ENCODE measurements at regions not wholly inside any gene's neighbourhood (a gene's known extent, or its start where the extent isn't known, plus 50 kb on each side); places are given as distances from the start of the nearest gene placed in this dataset.
A peak's percentile ranks its signal among the peaks of the same experiment; 100 is the strongest.

DNA sequence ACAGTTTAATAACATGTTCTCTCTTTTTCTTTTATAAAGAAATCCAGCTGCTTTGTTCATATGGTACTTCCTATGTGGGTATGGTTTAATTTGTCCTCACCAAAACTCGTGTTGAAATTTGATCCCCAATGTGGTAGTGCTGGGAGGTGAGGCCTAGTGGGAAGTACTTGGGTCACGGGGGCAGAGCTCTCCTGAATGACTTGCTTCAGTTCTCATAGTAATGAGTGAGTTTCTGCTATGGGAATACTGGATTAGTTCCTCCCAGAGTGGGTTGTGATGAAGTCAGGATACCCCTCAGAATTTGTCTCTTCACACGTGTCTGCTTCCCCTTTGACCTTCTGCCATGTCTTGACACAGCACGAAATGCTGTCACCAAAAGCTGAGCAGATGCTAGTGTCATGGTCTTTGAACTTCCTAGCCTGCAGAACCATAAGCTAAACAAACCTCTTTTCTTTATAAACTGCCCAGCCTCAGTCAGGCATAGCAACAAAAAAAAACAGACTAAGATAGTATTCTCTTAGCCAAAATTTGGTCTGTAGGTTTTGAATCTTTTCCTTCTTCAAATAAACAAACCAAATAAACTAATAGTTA, 87.8 kb upstream of the HS3ST5 start:
- H3K9ac ChIP-seq (ENCODE audit: low read length) = no peak overlapping the region
- no peaks in the 10 kb centered on the region for H3K79me2 ChIP-seq (ENCODE audit: low read length)
- H3K27me3 ChIP-seq (replicated peaks; ENCODE audit: insufficient read depth, low read length) = no peaks in the 10 kb centered on the region
- no peaks in the 10 kb centered on the region for H3K4me1 ChIP-seq (ENCODE audit: low read length)
- no peaks in the 10 kb centered on the region for H3K9me3 ChIP-seq (replicated peaks; ENCODE audit: insufficient read depth, low read length)
- H3K9me2 ChIP-seq (replicated peaks; ENCODE audit: insufficient read depth, low read length) = no peaks in the 10 kb centered on the region
- no peak overlapping the region for H2AFZ ChIP-seq (ENCODE audit: low read length)
- no peaks in the 10 kb centered on the region for H3K36me3 ChIP-seq (replicated peaks; ENCODE audit: insufficient read depth, low read length)
- no peaks in the 10 kb centered on the region for H3F3A ChIP-seq (ENCODE audit: insufficient read depth, low read length)
- no peak overlapping the region for H3K4me3 ChIP-seq (ENCODE audit: low read length)
- TF ChIP-seq EZH2 (optimal IDR thresholded peaks at IDR 0.05; ENCODE audit: low read depth, low read length) = no peak
- H3K27ac ChIP-seq (ENCODE audit: low read length) = no peak overlapping the region
- H3K4me2 ChIP-seq (ENCODE audit: low read depth, low read length) = no peak overlapping the region
- no peaks in the 10 kb centered on the region for H4K20me1 ChIP-seq (ENCODE audit: insufficient read depth, low read length)
- no peak for DNase-seq

DNA sequence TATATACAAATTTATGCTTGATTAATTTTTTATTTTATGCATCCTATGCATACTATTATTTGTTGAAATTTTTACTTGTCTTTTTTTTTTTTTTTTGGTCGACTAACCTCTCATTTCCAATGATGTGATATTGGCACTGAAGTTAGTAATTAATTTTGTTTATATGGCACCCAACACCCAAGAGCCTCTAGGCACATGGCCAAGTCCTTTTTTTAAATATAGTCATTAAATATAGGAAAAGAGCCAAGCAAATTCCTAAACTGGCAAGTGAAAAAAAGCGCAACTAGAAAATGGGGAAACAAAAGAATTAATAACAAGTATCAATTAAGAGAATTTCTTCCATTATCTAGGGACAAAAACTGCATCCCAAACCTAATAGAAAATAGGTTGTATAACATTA, 85.5 kb upstream of the HS3ST5 start:
- H3K9ac ChIP-seq (ENCODE audit: low read length) = no peak overlapping the region
- H3K27me3 ChIP-seq (replicated peaks; ENCODE audit: insufficient read depth, low read length) = no peaks in the 10 kb centered on the region
- H2AFZ ChIP-seq (ENCODE audit: low read length) = no peak overlapping the region
- H3K4me2 ChIP-seq (ENCODE audit: low read depth, low read length) = no peak overlapping the region
- no peaks in the 10 kb centered on the region for H3K36me3 ChIP-seq (replicated peaks; ENCODE audit: insufficient read depth, low read length)
- no peak overlapping the region for H3K4me3 ChIP-seq (ENCODE audit: low read length)
- no peaks in the 10 kb centered on the region for H3F3A ChIP-seq (ENCODE audit: insufficient read depth, low read length)
- no peaks in the 10 kb centered on the region for H3K9me3 ChIP-seq (replicated peaks; ENCODE audit: insufficient read depth, low read length)
- H3K9me2 ChIP-seq (replicated peaks; ENCODE audit: insufficient read depth, low read length) = no peaks in the 10 kb centered on the region
- H4K20me1 ChIP-seq (ENCODE audit: insufficient read depth, low read length) = no peaks in the 10 kb centered on the region
- DNase-seq = no peak
- H3K4me1 ChIP-seq (ENCODE audit: low read length) = no peaks in the 10 kb centered on the region
- TF ChIP-seq, protein P1, sequence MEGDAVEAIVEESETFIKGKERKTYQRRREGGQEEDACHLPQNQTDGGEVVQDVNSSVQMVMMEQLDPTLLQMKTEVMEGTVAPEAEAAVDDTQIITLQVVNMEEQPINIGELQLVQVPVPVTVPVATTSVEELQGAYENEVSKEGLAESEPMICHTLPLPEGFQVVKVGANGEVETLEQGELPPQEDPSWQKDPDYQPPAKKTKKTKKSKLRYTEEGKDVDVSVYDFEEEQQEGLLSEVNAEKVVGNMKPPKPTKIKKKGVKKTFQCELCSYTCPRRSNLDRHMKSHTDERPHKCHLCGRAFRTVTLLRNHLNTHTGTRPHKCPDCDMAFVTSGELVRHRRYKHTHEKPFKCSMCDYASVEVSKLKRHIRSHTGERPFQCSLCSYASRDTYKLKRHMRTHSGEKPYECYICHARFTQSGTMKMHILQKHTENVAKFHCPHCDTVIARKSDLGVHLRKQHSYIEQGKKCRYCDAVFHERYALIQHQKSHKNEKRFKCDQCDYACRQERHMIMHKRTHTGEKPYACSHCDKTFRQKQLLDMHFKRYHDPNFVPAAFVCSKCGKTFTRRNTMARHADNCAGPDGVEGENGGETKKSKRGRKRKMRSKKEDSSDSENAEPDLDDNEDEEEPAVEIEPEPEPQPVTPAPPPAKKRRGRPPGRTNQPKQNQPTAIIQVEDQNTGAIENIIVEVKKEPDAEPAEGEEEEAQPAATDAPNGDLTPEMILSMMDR (IDR thresholded peaks at IDR 0.05; ENCODE audit: low read length) = no peak
- no peak for TF ChIP-seq EZH2phosphoT487 (IDR thresholded peaks at IDR 0.05; ENCODE audit: low read length)
- TF ChIP-seq EZH2 (optimal IDR thresholded peaks at IDR 0.05; ENCODE audit: low read depth, low read length) = no peak
- H3K27ac ChIP-seq (ENCODE audit: low read length) = no peak overlapping the region
- H3K79me2 ChIP-seq (ENCODE audit: low read length) = no peaks in the 10 kb centered on the region

DNA sequence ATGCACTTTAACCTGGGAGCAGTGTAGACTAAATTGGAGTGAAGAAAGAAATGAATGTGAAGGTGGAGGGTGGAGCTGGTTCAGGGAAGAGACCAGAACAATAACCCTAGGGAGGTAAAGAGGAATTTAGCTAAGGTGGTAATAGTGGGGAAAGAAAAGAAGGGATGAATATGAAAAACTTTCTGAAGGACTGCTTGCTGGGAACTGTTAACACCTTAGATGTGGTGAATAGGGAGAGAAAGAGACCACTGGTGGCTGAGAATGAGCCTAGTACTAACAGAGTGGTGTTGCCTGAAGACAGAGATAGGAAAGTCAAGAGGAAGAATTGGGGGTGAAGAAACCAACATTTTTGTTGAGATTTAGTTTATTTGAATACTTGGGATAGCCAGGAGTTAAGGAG, 78.4 kb upstream of the HS3ST5 start:
- no peaks in the 10 kb centered on the region for H3K27me3 ChIP-seq (replicated peaks; ENCODE audit: insufficient read depth, low read length)
- H3K4me1 ChIP-seq (ENCODE audit: low read length) = 0 out of 2 replicates have a peak, but pooled peaks cover 6% of the 10 kb centered on the region
- no peak overlapping the region for H3K4me2 ChIP-seq (ENCODE audit: low read depth, low read length)
- H3K36me3 ChIP-seq (replicated peaks; ENCODE audit: insufficient read depth, low read length) = no peaks in the 10 kb centered on the region
- no peak overlapping the region for H2AFZ ChIP-seq (ENCODE audit: low read length)
- no peaks in the 10 kb centered on the region for H3K79me2 ChIP-seq (ENCODE audit: low read length)
- H4K20me1 ChIP-seq (ENCODE audit: insufficient read depth, low read length) = no peaks in the 10 kb centered on the region
- TF ChIP-seq, protein P1 (IDR thresholded peaks at IDR 0.05; ENCODE audit: low read length) = no peak
- TF ChIP-seq EZH2 (optimal IDR thresholded peaks at IDR 0.05; ENCODE audit: low read depth, low read length) = no peak
- no peak for TF ChIP-seq EZH2phosphoT487 (IDR thresholded peaks at IDR 0.05; ENCODE audit: low read length)
- no peaks in the 10 kb centered on the region for H3F3A ChIP-seq (ENCODE audit: insufficient read depth, low read length)
- H3K4me3 ChIP-seq (ENCODE audit: low read length) = no peak overlapping the region
- H3K9me3 ChIP-seq (replicated peaks; ENCODE audit: insufficient read depth, low read length) = no peaks in the 10 kb centered on the region
- no peak overlapping the region for H3K27ac ChIP-seq (ENCODE audit: low read length)
- H3K9ac ChIP-seq (ENCODE audit: low read length) = no peak overlapping the region
- H3K9me2 ChIP-seq (replicated peaks; ENCODE audit: insufficient read depth, low read length) = no peaks in the 10 kb centered on the region
- no peak for DNase-seq

DNA sequence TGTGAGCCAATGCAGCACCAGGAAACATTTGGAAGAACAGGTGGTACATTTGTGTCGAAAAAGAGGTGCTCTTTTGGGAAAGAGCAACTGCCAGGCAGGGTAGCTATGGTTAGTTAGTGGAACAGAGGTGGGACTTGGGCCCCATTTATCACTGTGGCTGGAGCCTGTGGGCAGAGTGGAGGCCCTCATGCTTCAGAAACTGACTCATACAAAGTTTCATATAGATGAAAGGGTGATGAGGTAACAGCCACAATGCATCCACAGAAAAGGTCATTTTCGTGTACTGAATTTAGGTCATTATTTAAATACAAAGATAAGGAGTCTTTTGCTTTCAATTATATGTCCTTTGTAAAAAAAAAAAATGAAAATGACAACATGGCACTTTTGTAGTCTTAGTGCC, 76.4 kb upstream of the HS3ST5 start:
- no peaks in the 10 kb centered on the region for H3K27me3 ChIP-seq (replicated peaks; ENCODE audit: insufficient read depth, low read length)
- no peak overlapping the region for H3K4me2 ChIP-seq (ENCODE audit: low read depth, low read length)
- H3K36me3 ChIP-seq (replicated peaks; ENCODE audit: insufficient read depth, low read length) = no peaks in the 10 kb centered on the region
- H3K4me1 ChIP-seq (ENCODE audit: low read length) = 0 out of 2 replicates have a peak, but pooled peaks cover 6% of the 10 kb centered on the region
- H3K9me2 ChIP-seq (replicated peaks; ENCODE audit: insufficient read depth, low read length) = no peaks in the 10 kb centered on the region
- H3K27ac ChIP-seq (ENCODE audit: low read length) = no peak overlapping the region
- TF ChIP-seq EZH2 (optimal IDR thresholded peaks at IDR 0.05; ENCODE audit: low read depth, low read length) (no peak), EZH2phosphoT487 (IDR thresholded peaks at IDR 0.05; ENCODE audit: low read length) (no peak)
- TF ChIP-seq, protein P1 (IDR thresholded peaks at IDR 0.05; ENCODE audit: low read length) = no peak
- H4K20me1 ChIP-seq (ENCODE audit: insufficient read depth, low read length) = no peaks in the 10 kb centered on the region
- no peaks in the 10 kb centered on the region for H3F3A ChIP-seq (ENCODE audit: insufficient read depth, low read length)
- no peak overlapping the region for H2AFZ ChIP-seq (ENCODE audit: low read length)
- no peaks in the 10 kb centered on the region for H3K9me3 ChIP-seq (replicated peaks; ENCODE audit: insufficient read depth, low read length)
- H3K79me2 ChIP-seq (ENCODE audit: low read length) = no peaks in the 10 kb centered on the region
- DNase-seq = peak; percentile 28
- H3K4me3 ChIP-seq (ENCODE audit: low read length) = no peak overlapping the region
- H3K9ac ChIP-seq (ENCODE audit: low read length) = no peak overlapping the region
